Parathyroid adenoma (tissue), 2 donors: ENCODE measurements at regions not wholly inside any gene's neighbourhood (a gene's known extent, or its start where the extent isn't known, plus 50 kb on each side); places are given as distances from the start of the nearest gene placed in this dataset.

Experiments
- H2AFZ ChIP-seq: fragments of 300-600 bp; sonication (generic); one replicate; pipeline ENCODE4 v1.7.0; 2017; ENCODE audit warnings: antibody characterized with exemption, mild to moderate bottlenecking
- H3K27ac ChIP-seq: fragments of 300-600 bp; sonication (generic); one replicate; pipeline ENCODE4 v1.7.0; 2017
- H3K27me3 ChIP-seq: fragments of 300-600 bp; sonication (generic); one replicate; pipeline ENCODE4 v1.7.0; 2017; ENCODE audit warnings: low read length; ENCODE audit not compliant: control insufficient read depth, insufficient read depth
- H3K36me3 ChIP-seq: fragments of 300-600 bp; sonication (generic); one replicate; pipeline ENCODE4 v1.7.0; 2017; ENCODE audit warnings: low read length; ENCODE audit not compliant: control insufficient read depth, insufficient read depth
- H3K4me1 ChIP-seq: fragments of 300-600 bp; sonication (generic); one replicate; pipeline ENCODE4 v1.7.0; 2017; ENCODE audit warnings: control low read depth
- H3K4me2 ChIP-seq: fragments of 300-600 bp; sonication (generic); one replicate; pipeline ENCODE4 v1.7.0; 2017; ENCODE audit warnings: low read length
- H3K4me3 ChIP-seq: fragments of 300-600 bp; sonication (generic); one replicate; pipeline ENCODE4 v1.7.0; 2017; ENCODE audit warnings: low read depth, low read length
- H3K79me2 ChIP-seq: fragments of 300-600 bp; sonication (generic); one replicate; pipeline ENCODE4 v1.7.0; 2017; ENCODE audit warnings: control low read depth
- H3K9ac ChIP-seq: fragments of 300-600 bp; sonication (generic); one replicate; pipeline ENCODE4 v1.7.0; 2017; ENCODE audit warnings: mild to moderate bottlenecking
- H3K9me3 ChIP-seq: fragments of 300-600 bp; sonication (generic); one replicate; pipeline ENCODE4 v1.7.0; 2017; ENCODE audit warnings: low read length; ENCODE audit not compliant: control insufficient read depth
- TF ChIP-seq, protein P1 (sequence below): fragments of 300-600 bp; sonication (generic); IDR thresholded peaks from one replicate; pipeline ENCODE4 v1.7.0; 2017; ENCODE audit warnings: antibody characterized with exemption, mild to moderate bottlenecking
- donor health status: primary hyperparathyroidism.

DNA sequence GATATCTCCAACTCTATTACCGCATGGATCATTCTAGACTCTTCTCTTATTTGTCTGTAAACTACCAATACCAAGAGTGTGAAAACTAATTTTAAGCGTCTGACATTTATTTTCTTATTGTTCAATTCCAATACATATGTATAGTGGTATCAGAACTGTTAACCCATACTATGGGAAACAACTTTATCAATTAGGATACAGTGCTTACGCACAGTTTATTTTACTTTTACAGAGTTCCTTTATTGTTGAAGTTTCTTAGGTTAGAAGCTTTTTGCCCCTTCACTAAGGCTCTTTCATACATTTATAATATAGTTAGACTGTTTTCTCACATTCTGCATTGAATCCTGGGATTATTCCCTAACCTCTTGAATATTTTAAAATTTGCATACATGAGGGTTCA lies 198.8 kb upstream of the RGPD4 start:
- no peak overlapping the region for H3K27ac ChIP-seq
- no peaks in the 10 kb centered on the region for H3K9me3 ChIP-seq
- no peak overlapping the region for H3K4me2 ChIP-seq
- no peaks in the 10 kb centered on the region for H3K36me3 ChIP-seq
- TF ChIP-seq, protein P1, sequence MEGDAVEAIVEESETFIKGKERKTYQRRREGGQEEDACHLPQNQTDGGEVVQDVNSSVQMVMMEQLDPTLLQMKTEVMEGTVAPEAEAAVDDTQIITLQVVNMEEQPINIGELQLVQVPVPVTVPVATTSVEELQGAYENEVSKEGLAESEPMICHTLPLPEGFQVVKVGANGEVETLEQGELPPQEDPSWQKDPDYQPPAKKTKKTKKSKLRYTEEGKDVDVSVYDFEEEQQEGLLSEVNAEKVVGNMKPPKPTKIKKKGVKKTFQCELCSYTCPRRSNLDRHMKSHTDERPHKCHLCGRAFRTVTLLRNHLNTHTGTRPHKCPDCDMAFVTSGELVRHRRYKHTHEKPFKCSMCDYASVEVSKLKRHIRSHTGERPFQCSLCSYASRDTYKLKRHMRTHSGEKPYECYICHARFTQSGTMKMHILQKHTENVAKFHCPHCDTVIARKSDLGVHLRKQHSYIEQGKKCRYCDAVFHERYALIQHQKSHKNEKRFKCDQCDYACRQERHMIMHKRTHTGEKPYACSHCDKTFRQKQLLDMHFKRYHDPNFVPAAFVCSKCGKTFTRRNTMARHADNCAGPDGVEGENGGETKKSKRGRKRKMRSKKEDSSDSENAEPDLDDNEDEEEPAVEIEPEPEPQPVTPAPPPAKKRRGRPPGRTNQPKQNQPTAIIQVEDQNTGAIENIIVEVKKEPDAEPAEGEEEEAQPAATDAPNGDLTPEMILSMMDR = no peak
- H3K27me3 ChIP-seq = no peaks in the 10 kb centered on the region
- no peak overlapping the region for H3K4me3 ChIP-seq
- no peak overlapping the region for H3K9ac ChIP-seq
- no peak overlapping the region for H2AFZ ChIP-seq
- H3K79me2 ChIP-seq = no peaks in the 10 kb centered on the region
- H3K4me1 ChIP-seq = no peaks in the 10 kb centered on the region

DNA sequence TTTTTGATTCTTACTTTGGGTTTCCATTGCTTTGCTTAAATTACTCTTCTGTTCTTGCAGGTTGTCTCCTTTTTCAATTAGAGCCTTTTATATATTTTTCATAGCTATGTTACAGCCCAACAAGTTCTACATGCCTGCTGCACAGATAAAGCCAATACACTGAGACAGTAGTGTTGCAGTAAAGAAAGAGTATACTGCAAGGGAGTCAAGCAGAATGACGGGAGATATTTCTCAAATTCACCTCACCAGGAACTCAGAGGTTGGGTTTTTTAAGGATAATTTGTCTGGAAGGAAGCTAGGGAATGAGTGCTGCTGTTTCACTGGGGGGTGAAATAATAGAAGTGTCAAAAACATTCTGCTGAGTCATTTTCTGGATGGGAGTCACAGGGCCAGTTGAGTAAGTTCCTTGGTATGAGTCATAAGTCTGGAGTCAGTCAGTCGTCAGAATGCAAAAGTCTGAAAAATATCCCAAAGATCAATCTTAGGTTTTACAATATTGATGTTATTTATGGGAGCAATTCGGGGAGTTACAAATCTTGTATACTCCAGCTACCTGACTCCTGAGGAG lies 193.0 kb upstream of the RGPD4 start:
- H3K9ac ChIP-seq = no peak overlapping the region
- H3K36me3 ChIP-seq = no peaks in the 10 kb centered on the region
- no peak overlapping the region for H2AFZ ChIP-seq
- no peaks in the 10 kb centered on the region for H3K27me3 ChIP-seq
- TF ChIP-seq, protein P1 = no peak
- no peak overlapping the region for H3K4me2 ChIP-seq
- no peaks in the 10 kb centered on the region for H3K4me1 ChIP-seq
- H3K9me3 ChIP-seq = no peaks in the 10 kb centered on the region
- no peak overlapping the region for H3K27ac ChIP-seq
- no peaks in the 10 kb centered on the region for H3K79me2 ChIP-seq
- H3K4me3 ChIP-seq = no peak overlapping the region

DNA sequence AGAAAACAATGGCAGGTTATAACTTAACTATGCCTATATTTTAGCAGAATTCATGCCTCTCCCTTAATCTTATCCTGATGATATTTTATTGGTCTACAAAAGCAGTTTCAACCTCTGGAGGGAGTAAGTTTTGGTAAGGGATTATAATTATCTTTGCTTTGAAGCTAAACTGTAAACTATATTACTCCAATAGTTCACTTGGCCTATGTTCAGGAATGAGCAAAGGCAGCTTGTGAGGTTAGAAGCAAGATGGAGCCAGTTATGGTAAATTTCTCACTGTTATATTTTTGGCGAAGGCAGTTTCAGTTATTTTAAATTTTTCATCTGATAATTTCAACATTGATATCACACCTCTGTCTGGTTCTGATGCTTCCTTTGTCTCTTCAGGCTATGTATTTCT lies 192.5 kb upstream of the RGPD4 start:
- Histone ChIP-seq H3K9ac (no peak overlapping the region), H3K27ac (no peak overlapping the region)

DNA sequence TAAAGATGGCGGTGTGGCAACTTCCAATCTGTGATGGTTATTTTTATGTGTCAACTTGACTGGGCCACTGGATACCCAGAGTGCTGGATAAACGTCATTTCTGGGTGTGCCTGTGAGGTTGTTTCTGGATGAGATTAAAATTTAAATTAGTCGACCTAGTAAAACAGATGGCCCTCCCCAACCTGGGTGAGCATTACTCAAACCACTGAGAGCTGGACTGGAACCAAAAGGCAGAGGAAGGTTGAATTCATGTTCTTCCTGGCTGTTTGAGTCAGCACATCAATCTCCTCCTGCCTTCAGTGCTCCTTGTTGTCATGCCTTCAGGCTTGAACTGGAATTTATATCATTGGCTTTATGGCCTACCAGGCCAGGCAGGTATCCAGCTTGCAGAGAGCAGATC lies 190.8 kb upstream of the RGPD4 start:
- H3K27ac ChIP-seq = no peak overlapping the region
- H3K9ac ChIP-seq = no peak overlapping the region
- H3K9me3 ChIP-seq = no peaks in the 10 kb centered on the region
- H3K79me2 ChIP-seq = no peaks in the 10 kb centered on the region
- no peak overlapping the region for H2AFZ ChIP-seq
- no peaks in the 10 kb centered on the region for H3K36me3 ChIP-seq
- no peaks in the 10 kb centered on the region for H3K27me3 ChIP-seq
- H3K4me3 ChIP-seq = no peak overlapping the region
- H3K4me2 ChIP-seq = no peak overlapping the region
- H3K4me1 ChIP-seq = no peaks in the 10 kb centered on the region
- TF ChIP-seq, protein P1 = no peak

More for the DNA sequence above, 192.5 kb upstream of the RGPD4 start:
- TF ChIP-seq, protein P1 = no peak
- H3K4me3 ChIP-seq = no peak overlapping the region
- no peaks in the 10 kb centered on the region for H3K36me3 ChIP-seq
- no peaks in the 10 kb centered on the region for H3K4me1 ChIP-seq
- no peak overlapping the region for H3K4me2 ChIP-seq
- H3K27me3 ChIP-seq = no peaks in the 10 kb centered on the region
- no peaks in the 10 kb centered on the region for H3K79me2 ChIP-seq
- H3K9me3 ChIP-seq = no peaks in the 10 kb centered on the region
- no peak overlapping the region for H2AFZ ChIP-seq

- H2AFZ ChIP-seq = no peak overlapping the region
- no peak overlapping the region for H3K27ac ChIP-seq
- no peak overlapping the region for H3K4me2 ChIP-seq
- H3K4me3 ChIP-seq = no peak overlapping the region
- H3K79me2 ChIP-seq = no peaks in the 10 kb centered on the region
- no peaks in the 10 kb centered on the region for H3K9me3 ChIP-seq
- H3K4me1 ChIP-seq = no peaks in the 10 kb centered on the region
- no peaks in the 10 kb centered on the region for H3K36me3 ChIP-seq
- H3K27me3 ChIP-seq = no peaks in the 10 kb centered on the region
- no peak overlapping the region for H3K9ac ChIP-seq
- TF ChIP-seq, protein P1 = no peak
Observed at GRCh38 chr2:107645586-107645985, 181.1 kb upstream of the RGPD4 start.
